HG02885 (cell line): ENCODE measurements at regions not wholly inside any gene's neighbourhood (a gene's known extent, or its start where the extent isn't known, plus 50 kb on each side); places are given as distances from the start of the nearest gene placed in this dataset.

Experiments used
- ATAC-seq: cut with Tn5 transposase; IDR thresholded peaks from one replicate; pipeline ENCODE4 v1.9.1; 2021; ENCODE audit warnings: mild to moderate bottlenecking; ENCODE audit not compliant: unreplicated experiment, poor library complexity

- no peak for ATAC-seq
These were observed 100.6 kb upstream of the ATP11B start for GRCh38 chr3:182692695-182693094.

- ATAC-seq, result no peak
These were observed 99.6 kb upstream of the ATP11B start for GRCh38 chr3:182693723-182694122.

DNA sequence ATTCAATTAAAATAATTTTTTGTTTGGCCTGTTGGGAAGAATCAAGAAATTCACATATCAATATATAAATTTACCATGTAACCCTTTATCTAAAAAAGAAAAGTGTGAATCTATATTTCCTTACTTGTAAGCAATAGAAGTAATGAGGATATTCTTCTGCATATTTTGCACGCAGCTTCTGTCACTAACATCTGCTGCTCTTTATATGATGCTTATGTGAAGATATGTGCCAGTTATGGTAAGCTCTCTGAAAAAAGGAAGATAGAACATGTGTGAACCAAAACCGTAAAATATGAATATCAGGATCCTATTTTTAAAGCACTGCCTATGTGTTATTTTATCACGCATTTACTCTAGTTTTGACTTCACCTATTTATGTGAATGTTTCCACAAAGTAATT, 96.4 kb upstream of the ATP11B start:
- no peak for ATAC-seq

- ATAC-seq, result no peak
These were observed 95.9 kb upstream of the ATP11B start for GRCh38 chr3:182697345-182697919.

GRCh38 chr3:182698078-182698477, 95.2 kb upstream of the ATP11B start:
- no peak for ATAC-seq

DNA sequence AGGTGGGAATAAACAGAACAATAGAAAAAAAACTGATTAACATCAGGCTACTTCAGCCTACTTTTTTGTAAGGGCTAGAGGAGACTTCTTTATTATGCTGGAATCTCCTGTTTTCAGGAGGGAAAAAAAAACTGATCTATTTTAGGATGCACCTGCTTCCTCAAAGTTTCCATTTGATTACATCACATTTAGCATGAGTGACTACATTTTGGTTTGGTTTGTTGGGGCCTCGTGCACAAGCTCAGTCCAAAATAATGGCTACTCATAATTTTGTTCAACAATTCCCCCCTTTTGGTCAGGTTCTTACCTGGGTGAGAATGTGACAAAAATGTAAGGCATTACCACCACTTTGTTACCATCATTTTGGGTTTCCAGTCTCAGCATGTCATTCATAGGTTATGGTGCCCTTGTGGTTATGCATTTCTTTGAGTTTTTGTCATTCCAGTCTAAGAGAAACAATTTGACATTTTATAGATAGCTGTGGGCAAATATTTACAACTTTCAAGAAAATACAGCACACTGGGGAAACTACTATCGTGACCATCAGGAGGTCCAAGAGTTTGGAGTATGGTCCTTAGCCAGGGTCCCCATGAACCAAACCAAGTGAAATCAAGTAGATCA, 93.6 kb upstream of the ATP11B start:
- no peak for ATAC-seq

DNA sequence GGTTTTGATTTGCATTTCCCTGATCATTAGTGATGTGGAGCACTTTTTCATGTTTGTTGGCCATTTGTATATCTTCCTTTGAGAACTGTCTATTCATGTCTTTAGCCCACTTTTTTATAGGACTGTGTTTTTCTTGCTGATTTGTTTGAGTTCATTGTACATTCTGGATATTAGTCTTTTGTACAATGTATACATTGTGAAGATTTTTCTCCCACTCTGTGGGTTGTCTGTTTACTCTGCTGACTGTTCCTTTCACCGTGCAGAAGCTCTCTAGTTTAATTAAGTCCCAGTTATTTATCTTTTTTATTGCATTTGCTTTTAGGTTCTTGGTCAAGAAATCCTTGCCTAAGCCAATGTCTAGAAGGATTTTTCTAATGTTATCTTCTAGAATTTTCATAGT, 91.1 kb upstream of the ATP11B start:
- no peak for ATAC-seq

DNA sequence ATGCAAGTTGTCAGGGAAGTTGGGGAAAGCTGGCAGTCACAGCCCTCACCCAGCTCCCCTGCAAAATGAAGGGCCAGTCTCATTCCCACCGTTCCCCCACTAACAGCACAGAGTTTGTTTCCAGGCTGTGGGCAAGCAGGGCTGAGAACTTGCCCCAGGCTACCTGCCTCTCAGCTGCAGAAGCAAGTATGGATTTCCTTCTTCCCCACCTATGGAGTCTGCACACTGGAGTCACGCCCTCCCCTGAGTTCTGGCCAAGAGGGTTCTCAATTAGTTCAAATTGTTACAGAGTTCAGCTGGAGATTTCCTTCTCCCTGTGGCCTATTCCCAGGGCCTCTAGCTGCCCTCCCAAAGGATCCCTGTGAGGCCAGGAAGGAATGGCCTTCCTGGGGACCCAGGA, 90.1 kb upstream of the ATP11B start:
- no peak for ATAC-seq

DNA sequence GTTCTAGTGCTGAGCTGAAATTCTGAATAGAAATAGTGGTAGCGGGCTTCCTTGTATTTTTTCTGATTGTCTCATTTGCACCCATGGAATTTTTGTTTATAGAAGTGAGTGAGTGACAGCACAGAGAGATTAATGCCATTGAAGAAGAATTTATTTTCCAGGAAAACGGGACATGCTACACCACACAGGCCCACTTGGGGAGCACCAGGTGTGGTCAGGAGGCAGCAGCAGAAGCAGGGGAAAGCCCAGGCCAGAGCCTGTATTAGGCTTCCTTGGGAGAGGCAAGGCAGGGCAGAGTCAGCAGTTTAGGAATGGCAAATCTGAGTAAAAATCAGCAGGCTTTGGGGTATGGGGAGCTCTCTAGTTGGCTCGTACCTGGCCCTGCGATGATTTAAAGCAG, 88.4 kb upstream of the ATP11B start:
- ATAC-seq, result no peak

DNA sequence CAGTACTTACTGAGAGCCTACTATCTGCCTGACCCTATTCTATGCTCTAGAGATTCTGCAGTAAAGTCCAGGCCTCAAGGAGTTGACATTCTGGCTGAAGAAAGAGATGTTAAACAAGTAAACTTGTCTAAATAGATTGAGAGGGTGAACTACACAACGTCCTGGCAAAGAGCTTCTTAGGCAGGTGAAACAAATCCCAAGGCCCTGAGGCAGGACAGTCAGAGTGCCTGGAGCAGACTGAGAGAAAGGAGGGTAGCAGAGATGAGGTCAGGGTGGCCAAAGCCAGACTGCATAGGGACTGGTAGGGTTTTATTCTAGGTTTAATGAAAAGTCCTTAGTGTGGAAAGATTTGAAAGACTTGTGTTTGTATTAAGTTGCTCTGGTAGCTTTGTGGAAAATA, 84.5 kb upstream of the ATP11B start:
- no peak for ATAC-seq

DNA sequence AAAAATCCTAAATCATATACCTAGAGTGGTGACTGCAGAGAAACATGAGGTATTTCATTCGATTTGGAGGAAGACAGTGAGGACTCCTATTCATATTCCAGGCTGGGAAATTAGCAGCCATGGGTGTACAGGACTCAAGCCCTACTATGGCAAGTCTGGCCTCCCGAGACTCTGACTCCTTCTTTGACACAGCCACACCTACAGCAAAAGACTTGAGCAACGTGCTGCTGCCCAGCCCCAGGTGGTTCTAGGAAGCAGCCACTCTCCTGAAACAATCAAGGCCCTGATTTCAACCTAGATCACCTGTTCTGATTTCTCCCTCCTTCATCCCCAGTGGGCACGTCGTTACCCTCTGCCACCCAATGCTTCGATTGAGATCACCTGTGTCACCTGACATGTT, 84.0 kb upstream of the ATP11B start:
- ATAC-seq, result no peak

DNA sequence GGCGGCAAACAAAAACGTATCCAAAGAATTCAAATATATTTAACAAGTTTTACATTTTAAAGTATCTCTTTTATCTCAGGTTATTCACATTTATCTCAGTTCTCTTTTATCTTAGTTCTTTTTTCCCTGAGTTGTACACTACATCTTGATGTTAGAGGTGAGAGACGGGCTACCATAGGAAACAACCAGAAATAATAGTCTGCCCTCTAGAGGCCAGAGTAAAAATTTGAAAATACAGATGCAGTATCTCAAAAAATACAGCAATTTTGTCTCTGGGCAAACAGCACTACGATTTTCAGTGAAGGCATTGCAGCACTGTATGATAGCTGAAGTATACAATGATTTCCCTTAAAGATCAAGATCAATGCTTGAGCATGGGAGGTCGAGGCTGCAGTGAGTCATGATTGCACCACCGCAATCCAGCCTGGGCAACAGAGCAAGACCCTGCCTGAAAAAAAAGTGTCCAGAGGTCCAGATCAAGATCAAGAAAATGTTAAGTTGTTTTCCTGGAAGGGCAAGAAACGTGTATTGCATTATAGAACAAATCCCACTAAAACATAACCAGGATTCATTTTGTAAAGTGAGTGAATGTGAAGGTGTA, 82.6 kb upstream of the ATP11B start:
- peak; percentile 62 for ATAC-seq

- ATAC-seq, result no peak
These were observed 82.0 kb upstream of the ATP11B start for GRCh38 chr3:182711261-182711683.

DNA sequence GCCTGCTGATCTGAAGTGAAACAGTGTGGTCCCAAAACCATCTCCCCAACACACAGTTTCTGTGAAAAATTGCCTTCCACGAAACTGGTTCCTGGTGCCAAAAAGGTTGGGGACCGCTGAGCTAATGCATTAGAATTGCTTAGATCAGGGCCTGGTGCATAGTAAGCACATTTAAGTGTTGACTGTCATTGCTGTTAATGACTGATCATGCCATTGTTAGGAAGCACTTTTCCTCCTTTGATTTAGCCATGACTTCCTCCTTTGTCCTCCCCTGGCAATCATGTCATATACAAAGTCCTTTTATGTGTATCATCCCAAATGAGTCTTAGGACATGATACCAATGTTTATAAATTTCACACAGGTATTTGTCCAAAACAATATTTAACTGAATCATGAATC, 81.5 kb upstream of the ATP11B start:
- no peak for ATAC-seq

- no peak for ATAC-seq
These were observed 80.2 kb upstream of the ATP11B start for GRCh38 chr3:182713111-182713510.

DNA sequence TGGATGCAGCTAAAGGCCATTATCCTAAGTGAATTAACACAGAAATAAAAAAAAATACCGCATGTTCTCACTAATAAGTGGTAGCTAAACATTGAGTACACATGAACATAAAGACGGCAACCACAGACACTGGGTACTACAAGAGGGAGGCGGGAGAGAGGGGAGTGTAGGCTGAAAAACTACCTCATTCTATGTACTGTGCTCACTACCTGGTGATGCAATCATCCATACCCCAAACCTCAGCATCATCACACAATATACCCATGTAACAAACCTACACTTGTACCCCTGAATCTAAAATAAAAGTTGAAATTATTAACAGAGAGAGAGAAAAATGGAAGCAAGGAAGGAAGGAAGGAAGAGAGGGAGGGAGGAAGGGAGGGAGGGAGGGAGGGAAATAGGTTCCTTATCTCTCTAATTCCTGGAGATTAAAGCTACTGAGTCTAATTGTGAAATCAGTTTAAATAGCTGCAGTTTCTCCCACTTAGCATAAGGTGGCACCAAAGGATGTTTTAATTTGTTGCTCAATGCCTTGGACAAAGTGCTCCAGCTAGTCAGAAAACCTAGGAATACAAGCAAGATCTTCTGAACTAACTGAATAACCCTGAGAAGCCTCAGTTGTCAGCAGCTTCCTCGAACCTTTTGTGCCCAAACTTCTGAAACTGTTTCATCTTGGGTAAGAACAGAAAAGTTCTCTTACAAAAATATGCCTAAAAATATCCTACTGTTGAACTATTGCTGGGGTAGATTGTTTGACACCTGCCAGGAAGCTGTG, 79.4 kb upstream of the ATP11B start:
- peak; percentile 58 for ATAC-seq

DNA sequence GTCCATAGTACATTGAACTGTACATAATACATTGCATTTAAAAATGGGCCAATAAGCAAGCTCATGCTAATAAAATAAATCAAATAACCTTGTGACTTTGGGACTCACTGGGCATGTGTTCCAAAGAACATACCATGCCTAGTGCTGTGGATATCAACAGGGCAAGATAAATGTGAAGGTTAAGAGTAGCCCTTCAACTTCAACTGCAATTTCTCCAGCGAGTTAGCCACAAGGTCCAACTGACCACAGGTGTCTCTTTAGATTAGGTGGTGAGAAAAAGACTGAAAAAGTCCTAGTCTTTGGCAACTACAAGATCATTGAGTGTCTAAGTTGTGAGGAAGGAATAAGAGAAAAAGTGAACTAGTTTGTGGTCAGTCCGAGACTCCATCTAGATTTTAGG, 78.3 kb upstream of the ATP11B start:
- ATAC-seq, result no peak

DNA sequence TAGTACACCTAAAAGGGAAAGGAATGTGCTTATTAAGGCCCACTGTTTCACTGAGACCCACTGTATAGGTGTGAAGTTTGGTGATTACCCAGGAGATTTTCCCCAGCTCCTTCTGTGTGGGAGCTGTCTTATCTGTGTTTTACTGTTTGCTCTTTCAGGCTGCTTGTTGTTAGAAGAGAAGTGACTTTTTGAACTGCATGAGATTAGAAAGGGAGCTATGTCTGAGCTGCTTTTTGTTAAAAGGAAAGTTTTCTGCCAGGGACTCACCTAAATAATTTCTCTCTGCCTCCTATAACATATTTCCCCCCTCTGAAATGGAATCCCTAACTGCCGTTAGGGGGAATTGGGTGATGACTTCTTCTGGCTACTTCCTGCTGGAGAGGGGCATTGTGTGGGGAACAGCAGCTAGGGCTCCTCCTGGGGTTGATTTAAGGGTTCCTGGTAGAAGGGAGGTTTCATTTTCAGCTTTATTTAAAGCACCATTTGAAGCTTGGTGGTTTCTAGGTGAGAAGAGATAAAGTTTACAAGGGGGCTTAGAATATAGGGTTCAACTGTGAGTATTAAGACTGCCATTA, 77.1 kb upstream of the ATP11B start:
- ATAC-seq, result peak; percentile 49

GRCh38 chr3:182717216-182717615, 76.1 kb upstream of the ATP11B start:
- ATAC-seq, result peak; percentile 93

DNA sequence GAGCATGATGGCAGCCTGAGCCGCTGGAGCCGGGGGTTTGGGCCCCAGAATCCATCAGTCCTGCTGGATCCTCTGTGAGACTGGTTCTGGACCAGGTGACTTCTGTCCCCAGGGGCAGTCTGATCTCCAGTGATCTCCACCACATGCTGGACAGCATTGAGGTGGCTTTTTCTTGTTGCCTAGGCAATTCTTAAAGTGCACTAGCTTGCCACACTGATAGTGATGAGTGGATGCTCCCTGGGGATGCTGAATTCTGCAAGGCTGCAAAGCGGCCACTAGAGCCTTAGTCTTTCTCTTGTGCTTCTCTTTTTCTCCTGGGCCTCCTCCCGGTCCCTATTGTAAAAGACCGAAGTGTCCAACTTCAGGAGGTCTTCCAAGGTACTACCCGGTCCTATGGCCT, 70.4 kb upstream of the ATP11B start:
- no peak for ATAC-seq

GRCh38 chr3:182723596-182723995, 69.7 kb upstream of the ATP11B start:
- no peak for ATAC-seq
